T-helper 2 cell treated with Interferon-gamma antibody and Interleukin-4, amounts not matched to agents 5 μg/mL and 100 μg/mL, for 36 hours (primary cell): ENCODE measurements at regions not wholly inside any gene's neighbourhood (a gene's known extent, or its start where the extent isn't known, plus 50 kb on each side); places are given as distances from the start of the nearest gene placed in this dataset.
"Not testable (repeated sequence)": the region's sequence is repeated elsewhere in the genome, so short reads cannot be mapped to it uniquely, and the experiment has no call there.

ENCODE experiments used
- DNase-seq: peaks from one replicate; pipeline ENCODE4 v3.0.0; 2021; ENCODE audit warnings: low spot score
- H3K27ac Mint-ChIP-seq: one replicate; pipeline ENCODE4 v1.8.0; 2021; ENCODE audit warnings: mild to moderate bottlenecking, mixed read lengths
- H3K27me3 Mint-ChIP-seq: one replicate; pipeline ENCODE4 v1.8.0; 2021; ENCODE audit warnings: low read depth, mixed read lengths
- H3K36me3 Mint-ChIP-seq: one replicate; pipeline ENCODE4 v1.8.0; 2021; ENCODE audit warnings: low read depth, mixed read lengths
- H3K4me1 Mint-ChIP-seq: one replicate; pipeline ENCODE4 v1.8.0; 2021; ENCODE audit warnings: low read depth, mixed read lengths
- H3K4me3 Mint-ChIP-seq: one replicate; pipeline ENCODE4 v1.8.0; 2022; ENCODE audit warnings: mild to moderate bottlenecking, moderate library complexity, mixed read lengths
- H3K9me3 Mint-ChIP-seq: one replicate; pipeline ENCODE4 v1.8.0; 2021; ENCODE audit warnings: mixed read lengths

GRCh38 chr11:37449146-37449545, 851.1 kb upstream of the RAG2 start:
- Mint-ChIP-seq H3K27ac (no peak overlapping the region), H3K4me3 (no peak overlapping the region), H3K4me1 (no peaks in the 10 kb centered on the region), H3K9me3 (peaks cover 3% of the 10 kb centered on the region), H3K36me3 (no peaks in the 10 kb centered on the region), H3K27me3 (no peaks in the 10 kb centered on the region)
- DNase-seq, result no peak

DNA sequence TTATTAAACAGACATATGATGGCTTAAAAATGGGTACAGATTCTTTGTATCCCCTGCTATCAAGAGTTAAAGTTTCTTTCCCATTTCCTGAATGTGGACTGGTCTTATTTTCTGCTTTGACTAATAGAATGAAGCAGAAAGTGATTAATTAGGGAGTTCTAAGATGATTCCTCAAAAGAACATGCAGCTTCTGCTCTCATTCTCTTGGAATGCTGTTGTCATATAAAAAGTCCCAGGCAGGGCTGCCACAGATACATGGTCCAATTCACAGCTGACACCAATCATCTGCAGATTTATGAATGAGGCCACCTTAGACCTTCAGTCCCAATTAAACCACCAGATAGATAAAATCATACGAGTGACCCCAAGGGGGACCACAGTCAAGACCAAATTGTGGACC, 844.5 kb upstream of the RAG2 start:
- Mint-ChIP-seq H3K36me3 (no peaks in the 10 kb centered on the region), H3K27ac (no peak overlapping the region), H3K9me3 (peaks cover 17% of the 10 kb centered on the region), H3K4me1 (no peaks in the 10 kb centered on the region), H3K4me3 (no peak overlapping the region), H3K27me3 (no peaks in the 10 kb centered on the region)
- DNase-seq, result no peak

DNA sequence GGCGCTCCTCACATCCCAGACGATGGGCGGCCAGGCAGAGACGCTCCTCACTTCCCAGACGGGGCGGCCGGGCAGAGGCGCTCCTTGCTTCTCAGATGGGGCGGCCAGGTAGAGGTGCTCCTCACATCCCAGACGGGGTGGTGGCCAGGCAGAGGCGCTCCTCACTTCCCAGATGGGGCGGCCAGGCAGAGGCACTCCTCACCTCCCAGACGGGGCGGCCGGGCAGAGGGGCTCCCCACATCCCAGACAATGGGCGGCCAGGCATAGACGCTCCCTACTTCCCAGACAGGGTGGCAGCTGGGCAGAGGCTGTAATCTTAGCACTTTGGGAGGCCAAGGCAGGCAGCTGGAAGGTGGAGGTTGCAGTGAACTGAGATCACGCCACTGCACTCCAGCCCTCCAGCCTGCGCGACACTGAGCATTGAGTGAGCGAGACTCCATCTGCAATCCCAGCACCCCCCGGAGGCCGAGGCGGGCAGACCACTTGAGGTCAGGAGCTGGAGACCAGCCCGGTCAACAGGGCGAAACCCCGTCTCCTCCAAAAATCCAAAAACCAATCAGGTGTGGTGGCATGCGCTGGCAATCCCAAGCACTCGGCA, 833.7 kb upstream of the RAG2 start:
- not testable (repeated sequence) for H3K27me3 Mint-ChIP-seq, DNase-seq, H3K4me1 Mint-ChIP-seq, H3K4me3 Mint-ChIP-seq, H3K27ac Mint-ChIP-seq, H3K36me3 Mint-ChIP-seq
- H3K9me3 Mint-ChIP-seq, result peaks cover 14% of the 10 kb centered on the region

GRCh38 chr11:37430966-37431632, 833.1 kb upstream of the RAG2 start:
- not testable (repeated sequence) for DNase-seq, H3K4me3 Mint-ChIP-seq, H3K36me3 Mint-ChIP-seq, H3K27me3 Mint-ChIP-seq, H3K4me1 Mint-ChIP-seq, H3K27ac Mint-ChIP-seq
- peaks cover 14% of the 10 kb centered on the region for H3K9me3 Mint-ChIP-seq

- Mint-ChIP-seq H3K36me3 (no peaks in the 10 kb centered on the region), H3K4me3 (no peak overlapping the region)
Observed at GRCh38 chr11:37422511-37422910, 824.5 kb upstream of the RAG2 start.

GRCh38 chr11:37411289-37411688, 813.3 kb upstream of the RAG2 start:
- no peaks in the 10 kb centered on the region for H3K4me1 Mint-ChIP-seq
- H3K9me3 Mint-ChIP-seq, result peaks cover 23% of the 10 kb centered on the region
- no peaks in the 10 kb centered on the region for H3K27me3 Mint-ChIP-seq
- H3K36me3 Mint-ChIP-seq, result no peaks in the 10 kb centered on the region
- no peak overlapping the region for H3K4me3 Mint-ChIP-seq
- H3K27ac Mint-ChIP-seq, result no peak overlapping the region
- no peak for DNase-seq

More at GRCh38 chr11:37422511-37422910, 824.5 kb upstream of the RAG2 start:
- Mint-ChIP-seq H3K27me3 (no peaks in the 10 kb centered on the region), H3K9me3 (peaks cover 41% of the 10 kb centered on the region), H3K4me1 (no peaks in the 10 kb centered on the region), H3K27ac (no peak overlapping the region)
- no peak for DNase-seq

DNA sequence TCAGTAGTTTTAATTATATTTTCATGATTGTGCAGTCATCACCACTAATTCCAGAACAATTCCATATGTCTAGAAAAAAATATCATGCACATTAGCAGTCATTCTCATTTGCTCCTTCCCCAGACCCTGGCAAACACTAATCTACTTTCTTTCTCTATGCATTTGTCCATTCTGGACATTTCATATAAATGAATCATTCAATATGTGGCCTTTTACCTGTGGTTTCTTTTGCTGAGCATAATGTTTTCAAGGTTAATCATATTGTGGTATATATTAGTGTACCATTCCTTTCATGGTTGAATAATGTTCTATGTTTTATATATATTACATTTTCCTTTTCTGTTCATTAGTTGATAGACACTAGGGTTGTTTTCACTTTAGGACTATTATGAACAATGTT, 811.1 kb upstream of the RAG2 start:
- H3K36me3 Mint-ChIP-seq, result no peaks in the 10 kb centered on the region
- peaks cover 16% of the 10 kb centered on the region for H3K9me3 Mint-ChIP-seq
- H3K4me3 Mint-ChIP-seq, result no peak overlapping the region
- H3K27ac Mint-ChIP-seq, result no peak overlapping the region
- no peaks in the 10 kb centered on the region for H3K4me1 Mint-ChIP-seq
- no peak for DNase-seq
- H3K27me3 Mint-ChIP-seq, result no peaks in the 10 kb centered on the region

DNA sequence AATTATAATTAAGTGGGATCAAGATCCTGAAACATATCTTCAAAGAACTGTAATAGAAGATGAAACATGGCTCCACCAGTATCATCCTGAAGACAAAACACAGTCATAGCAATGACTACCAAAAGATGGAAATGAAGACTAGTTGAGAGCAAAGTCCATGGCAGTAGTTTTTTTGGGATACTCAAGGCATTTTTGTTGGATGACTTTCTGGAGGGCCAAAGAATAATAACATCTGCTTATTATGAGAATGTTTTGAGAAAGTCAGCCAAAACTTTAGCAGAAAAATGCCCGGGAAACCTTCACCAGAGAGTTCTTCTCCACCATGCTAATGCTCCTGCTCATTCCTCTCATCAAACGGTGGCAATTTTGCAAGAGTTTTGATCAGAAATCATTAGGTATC, 809.4 kb upstream of the RAG2 start:
- H3K36me3 Mint-ChIP-seq, result no peaks in the 10 kb centered on the region
- no peaks in the 10 kb centered on the region for H3K4me1 Mint-ChIP-seq
- H3K27ac Mint-ChIP-seq, result no peak overlapping the region
- peaks cover 20% of the 10 kb centered on the region for H3K9me3 Mint-ChIP-seq
- no peaks in the 10 kb centered on the region for H3K27me3 Mint-ChIP-seq
- H3K4me3 Mint-ChIP-seq, result no peak overlapping the region
- no peak for DNase-seq

DNA sequence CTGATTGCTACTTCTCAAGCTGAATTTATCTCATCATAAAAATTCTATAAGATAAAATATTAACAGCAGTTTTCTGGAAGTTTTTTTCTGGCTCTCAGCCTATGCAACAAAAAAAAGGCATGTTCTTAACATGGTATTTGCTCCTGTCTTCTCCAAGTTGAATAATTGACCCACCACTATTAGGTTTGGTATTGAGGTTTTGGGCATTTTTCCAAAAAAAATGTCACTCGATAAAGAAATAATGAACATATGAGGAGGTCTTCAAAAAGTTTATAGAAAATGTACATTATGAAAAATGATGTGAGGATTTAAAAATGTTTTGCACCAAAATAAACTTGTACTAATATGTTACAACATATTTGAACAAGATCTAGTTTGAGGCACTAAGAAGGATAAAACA, 808.6 kb upstream of the RAG2 start:
- H3K27me3 Mint-ChIP-seq, result no peaks in the 10 kb centered on the region
- no peaks in the 10 kb centered on the region for H3K36me3 Mint-ChIP-seq
- H3K27ac Mint-ChIP-seq, result no peak overlapping the region
- H3K4me1 Mint-ChIP-seq, result no peaks in the 10 kb centered on the region
- no peak overlapping the region for H3K4me3 Mint-ChIP-seq
- no peak for DNase-seq
- H3K9me3 Mint-ChIP-seq, result peaks cover 14% of the 10 kb centered on the region

- Mint-ChIP-seq H3K9me3 (peaks cover 14% of the 10 kb centered on the region), H3K36me3 (no peaks in the 10 kb centered on the region), H3K4me1 (no peaks in the 10 kb centered on the region), H3K4me3 (no peak overlapping the region), H3K27me3 (no peaks in the 10 kb centered on the region), H3K27ac (no peak overlapping the region)
- DNase-seq, result no peak
Observed at GRCh38 chr11:37404231-37404630, 806.2 kb upstream of the RAG2 start.

- peaks cover 23% of the 10 kb centered on the region for H3K9me3 Mint-ChIP-seq
- DNase-seq, result no peak
- no peak overlapping the region for H3K27ac Mint-ChIP-seq
- H3K4me3 Mint-ChIP-seq, result no peak overlapping the region
- H3K27me3 Mint-ChIP-seq, result no peaks in the 10 kb centered on the region
- H3K4me1 Mint-ChIP-seq, result no peaks in the 10 kb centered on the region
- no peaks in the 10 kb centered on the region for H3K36me3 Mint-ChIP-seq
Observed at GRCh38 chr11:37402663-37403062, 804.6 kb upstream of the RAG2 start.

- Mint-ChIP-seq H3K4me3 (no peak overlapping the region), H3K9me3 (peaks cover 66% of the 10 kb centered on the region), H3K4me1 (no peaks in the 10 kb centered on the region), H3K27ac (no peak overlapping the region), H3K36me3 (no peaks in the 10 kb centered on the region), H3K27me3 (no peaks in the 10 kb centered on the region)
- no peak for DNase-seq
Observed at GRCh38 chr11:37394236-37394870, 796.3 kb upstream of the RAG2 start.

DNA sequence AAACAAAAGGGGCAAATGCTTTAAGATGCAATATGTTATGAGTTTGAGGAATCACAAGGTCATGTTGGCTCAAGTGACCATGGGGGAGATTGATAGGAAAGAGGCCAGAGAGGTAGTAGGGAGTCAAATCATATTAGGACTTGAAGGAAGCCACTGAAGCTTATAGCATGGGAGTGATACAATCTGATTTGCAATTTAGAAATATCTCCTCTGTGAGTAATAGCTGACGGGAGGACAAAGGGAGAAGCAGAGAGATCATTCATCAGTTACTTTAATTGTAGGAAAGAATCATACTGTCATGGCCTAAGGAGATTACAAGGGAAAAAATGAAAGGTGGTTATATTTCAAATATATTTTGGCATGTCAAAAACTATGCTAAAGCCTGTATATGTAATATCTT, 793.6 kb upstream of the RAG2 start:
- no peak for DNase-seq
- H3K4me3 Mint-ChIP-seq, result no peak overlapping the region
- no peaks in the 10 kb centered on the region for H3K36me3 Mint-ChIP-seq
- no peaks in the 10 kb centered on the region for H3K4me1 Mint-ChIP-seq
- no peaks in the 10 kb centered on the region for H3K27me3 Mint-ChIP-seq
- H3K9me3 Mint-ChIP-seq, result peaks cover 49% of the 10 kb centered on the region
- H3K27ac Mint-ChIP-seq, result no peak overlapping the region

DNA sequence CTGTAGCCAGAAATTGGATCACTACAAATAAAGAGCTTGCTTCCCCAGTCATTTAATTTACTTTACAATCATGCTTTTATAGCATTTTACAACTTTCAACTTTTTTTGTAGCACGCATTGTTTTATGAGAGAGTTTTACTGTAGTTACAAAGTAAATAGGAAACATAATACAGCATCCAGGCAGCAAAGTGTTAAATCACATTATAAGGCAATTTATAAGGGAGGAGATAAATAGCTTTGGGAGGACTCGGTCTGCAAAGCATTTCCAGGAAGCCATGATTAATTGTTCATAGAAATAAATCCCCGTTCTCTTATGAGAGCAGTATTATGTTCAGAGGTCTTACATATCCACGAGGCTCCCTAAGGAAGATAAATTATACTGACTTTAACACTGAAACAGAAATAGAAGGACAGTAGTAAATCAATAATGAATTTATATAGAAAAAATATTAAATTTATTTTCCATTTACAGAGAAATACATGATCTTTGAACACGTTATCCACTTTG, 792.6 kb upstream of the RAG2 start:
- H3K27me3 Mint-ChIP-seq, result no peaks in the 10 kb centered on the region
- no peak overlapping the region for H3K27ac Mint-ChIP-seq
- no peak overlapping the region for H3K4me3 Mint-ChIP-seq
- DNase-seq, result no peak
- H3K9me3 Mint-ChIP-seq, result peaks cover 41% of the 10 kb centered on the region
- H3K4me1 Mint-ChIP-seq, result no peaks in the 10 kb centered on the region
- no peaks in the 10 kb centered on the region for H3K36me3 Mint-ChIP-seq
